ENCODE measurements at regions not wholly inside any gene's neighbourhood (a gene's known extent, or its start where the extent isn't known, plus 50 kb on each side); places are given as distances from the start of the nearest gene placed in this dataset.

GRCh38 chr5:117203584-117203983 is 629.0 kb upstream of the SEMA6A start:
- in situ Hi-C loops (cut with MboI; ENCODE audit: low sequenced_read_pairs, unreplicated experiment) = no loop called here
- no peak for DNase-seq (ENCODE audit: low spot score)
- TF ChIP-seq CTCF (IDR thresholded peaks at IDR 0.05; ENCODE audit: borderline replicate concordance, control extremely low read depth, extremely low read depth, insufficient read depth, missing control alignments) = no peak

DNA sequence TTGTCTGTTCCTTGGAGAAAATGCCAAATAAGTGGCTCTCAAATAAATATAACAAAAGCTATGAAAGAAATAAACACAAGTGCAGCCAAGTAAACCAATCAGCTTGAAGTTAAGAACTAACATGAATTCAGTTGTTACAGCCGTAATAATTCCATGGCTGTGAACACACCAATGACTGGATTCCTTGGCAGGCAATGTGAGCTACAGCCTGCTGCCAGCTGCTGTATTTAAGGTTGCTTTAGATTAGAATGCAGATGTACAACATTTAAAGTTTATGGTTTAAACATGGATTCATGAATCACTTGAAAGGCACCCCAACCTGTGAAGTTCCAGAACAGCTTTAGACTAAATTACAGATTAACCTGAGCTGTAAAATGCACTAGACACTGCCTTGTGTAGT is 626.4 kb upstream of the SEMA6A start:
- in situ Hi-C loops (cut with MboI; ENCODE audit: low sequenced_read_pairs, unreplicated experiment) = no loop called here
- TF ChIP-seq CTCF (IDR thresholded peaks at IDR 0.05; ENCODE audit: borderline replicate concordance, control extremely low read depth, extremely low read depth, insufficient read depth, missing control alignments) = no peak
- DNase-seq (ENCODE audit: low spot score) = no peak

DNA sequence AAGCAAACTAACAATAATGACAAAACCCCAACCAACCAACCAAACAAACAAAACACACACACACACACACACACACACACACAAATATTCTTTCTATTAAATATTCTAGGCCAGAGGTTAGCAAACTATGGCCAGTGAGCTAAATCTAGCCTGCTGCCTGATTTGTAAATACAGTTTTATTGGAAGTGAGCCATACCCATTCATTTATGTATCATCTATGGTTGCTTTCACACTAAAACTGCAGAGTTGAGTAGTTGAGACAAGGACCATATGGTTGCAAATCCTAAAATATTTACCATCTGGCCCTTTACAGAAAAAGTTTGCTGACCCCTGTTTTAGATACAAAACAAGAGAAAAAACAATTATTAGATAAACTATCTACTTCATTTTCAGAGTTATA is 620.5 kb upstream of the SEMA6A start:
- no peak for DNase-seq (ENCODE audit: low spot score)
- TF ChIP-seq CTCF (IDR thresholded peaks at IDR 0.05; ENCODE audit: borderline replicate concordance, control extremely low read depth, extremely low read depth, insufficient read depth, missing control alignments) = no peak
- in situ Hi-C loops (cut with MboI; ENCODE audit: low sequenced_read_pairs, unreplicated experiment) = no loop called here

- TF ChIP-seq CTCF (IDR thresholded peaks at IDR 0.05; ENCODE audit: borderline replicate concordance, control extremely low read depth, extremely low read depth, insufficient read depth, missing control alignments) = no peak
- no peak for DNase-seq (ENCODE audit: low spot score)
- in situ Hi-C loops (cut with MboI; ENCODE audit: low sequenced_read_pairs, unreplicated experiment) = no loop called here
These were observed 616.6 kb upstream of the SEMA6A start for GRCh38 chr5:117191251-117191650.

GRCh38 chr5:117189784-117190183 is 615.2 kb upstream of the SEMA6A start:
- DNase-seq (ENCODE audit: low spot score) = no peak
- in situ Hi-C loops (cut with MboI; ENCODE audit: low sequenced_read_pairs, unreplicated experiment) = no loop called here
- no peak for TF ChIP-seq CTCF (IDR thresholded peaks at IDR 0.05; ENCODE audit: borderline replicate concordance, control extremely low read depth, extremely low read depth, insufficient read depth, missing control alignments)

GRCh38 chr5:117188211-117188610 is 613.6 kb upstream of the SEMA6A start:
- in situ Hi-C loops (cut with MboI; ENCODE audit: low sequenced_read_pairs, unreplicated experiment) = no loop called here
- no peak for DNase-seq (ENCODE audit: low spot score)
- TF ChIP-seq CTCF (IDR thresholded peaks at IDR 0.05; ENCODE audit: borderline replicate concordance, control extremely low read depth, extremely low read depth, insufficient read depth, missing control alignments) = no peak

DNA sequence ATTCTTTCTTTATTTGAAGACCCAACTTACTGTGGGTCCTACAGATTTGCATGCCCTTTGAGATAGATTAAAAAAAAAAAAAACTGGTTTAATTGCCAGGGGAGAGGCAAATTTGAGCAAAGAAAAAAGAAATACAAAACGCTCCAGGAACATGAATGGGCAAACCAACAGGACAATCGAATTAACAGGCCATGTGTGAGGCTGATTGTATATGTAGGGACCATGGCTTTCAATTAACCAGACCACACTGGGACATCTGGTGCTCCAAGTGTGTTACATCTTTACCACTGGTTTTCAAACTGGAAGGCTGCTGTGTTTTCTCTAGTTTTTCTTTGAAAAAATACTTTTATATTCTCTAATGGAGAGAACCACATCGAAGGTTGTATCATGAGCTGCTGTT is 612.1 kb upstream of the SEMA6A start:
- no peak for TF ChIP-seq CTCF (IDR thresholded peaks at IDR 0.05; ENCODE audit: borderline replicate concordance, control extremely low read depth, extremely low read depth, insufficient read depth, missing control alignments)
- DNase-seq (ENCODE audit: low spot score) = no peak
- in situ Hi-C loops (cut with MboI; ENCODE audit: low sequenced_read_pairs, unreplicated experiment) = no loop called here
